22Rv1 (cell line): ENCODE measurements at regions not wholly inside any gene's neighbourhood (a gene's known extent, or its start where the extent isn't known, plus 50 kb on each side); places are given as distances from the start of the nearest gene placed in this dataset.

Experiments used
- CTCF ChIP-seq: fragments of 450-650 bp; IDR thresholded peaks from 2 replicates; pipeline ENCODE4 v1.5.1; 2017; ENCODE audit warnings: mild to moderate bottlenecking
- ZFX ChIP-seq: fragments of 450-650 bp; IDR thresholded peaks from 2 replicates; pipeline ENCODE4 v1.6.1; 2017; ENCODE audit warnings: antibody characterized with exemption, borderline replicate concordance

- TF ChIP-seq CTCF, result no peak
- no peak for TF ChIP-seq ZFX
These were observed 96.0 kb upstream of the TMTC1 start for GRCh38 chr12:29879606-29880308.
